Endothelial cell of umbilical vein (primary cell): ENCODE measurements at regions not wholly inside any gene's neighbourhood (a gene's known extent, or its start where the extent isn't known, plus 50 kb on each side); places are given as distances from the start of the nearest gene placed in this dataset.

ENCODE experiments used
- EZH2 ChIP-seq: IDR thresholded peaks from 2 replicates; pipeline ENCODE4 v1.6.1; 2012; ENCODE audit warnings: borderline replicate concordance, low read depth, mild to moderate bottlenecking, moderate library complexity, low read length, inconsistent platforms; ENCODE audit not compliant: severe bottlenecking
- FOS ChIP-seq: IDR thresholded peaks from 2 replicates; pipeline ENCODE4 v1.6.1; 2011; ENCODE audit warnings: mild to moderate bottlenecking, low read length, moderate library complexity, borderline replicate concordance; ENCODE audit not compliant: insufficient read depth
- JUN ChIP-seq: IDR thresholded peaks from 2 replicates; pipeline ENCODE4 v1.6.1; 2011; ENCODE audit warnings: borderline replicate concordance, low read depth; ENCODE audit not compliant: insufficient read length, insufficient read depth
- MYC ChIP-seq: IDR thresholded peaks from one replicate; pipeline ENCODE4 v1.6.1; 2011; ENCODE audit warnings: mild to moderate bottlenecking, low read depth, low read length
- POLR2A ChIP-seq: IDR thresholded peaks from 2 replicates; pipeline ENCODE4 v1.6.1; 2012; ENCODE audit warnings: low read depth, mild to moderate bottlenecking, control low read depth, low read length
- POLR2AphosphoS5 ChIP-seq: IDR thresholded peaks from 2 replicates; pipeline ENCODE4 v1.6.1; 2012; ENCODE audit warnings: low read depth, mild to moderate bottlenecking, control low read depth, low read length, moderate library complexity; ENCODE audit not compliant: insufficient read depth
- TF ChIP-seq, protein P1 (sequence below), 2 donors: IDR thresholded peaks; 1 replicate in 1 of 2; 2 replicates in 1 of 2; pipeline ENCODE4 v1.5.1; 2011; ENCODE audit warnings: low read length in 2 of 2, mild to moderate bottlenecking in 2 of 2, moderate library complexity in 2 of 2, control low read depth in 1 of 2, inconsistent platforms in 1 of 2, low read depth in 1 of 2; ENCODE audit not compliant: insufficient read depth in 1 of 2; ENCODE audit errors: extremely low read depth in 1 of 2
- TF ChIP-seq, protein P2 (sequence below): IDR thresholded peaks from 2 replicates; pipeline ENCODE4 v1.6.1; 2011; ENCODE audit not compliant: insufficient read depth, insufficient read length

DNA sequence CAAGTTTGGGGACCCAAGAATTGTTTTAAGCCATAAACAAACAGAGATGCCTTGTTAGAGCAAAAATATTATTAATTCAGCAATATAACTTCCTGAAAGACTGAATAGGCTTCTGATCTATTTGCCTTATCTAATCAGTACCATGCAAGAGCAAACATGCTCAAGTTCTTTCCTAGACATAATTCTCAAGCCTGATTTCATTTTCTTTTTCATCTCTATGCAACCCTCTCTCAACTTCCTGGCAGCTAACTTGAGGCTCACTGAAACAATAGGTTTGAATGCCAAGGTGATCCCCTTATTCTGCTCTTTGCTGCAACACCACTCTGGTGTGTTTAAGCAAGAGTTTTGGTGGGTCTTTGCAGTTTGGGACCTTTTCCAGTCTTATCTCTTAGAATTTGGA is 230.9 kb upstream of the CD96 start:
- TF ChIP-seq, protein P1, sequence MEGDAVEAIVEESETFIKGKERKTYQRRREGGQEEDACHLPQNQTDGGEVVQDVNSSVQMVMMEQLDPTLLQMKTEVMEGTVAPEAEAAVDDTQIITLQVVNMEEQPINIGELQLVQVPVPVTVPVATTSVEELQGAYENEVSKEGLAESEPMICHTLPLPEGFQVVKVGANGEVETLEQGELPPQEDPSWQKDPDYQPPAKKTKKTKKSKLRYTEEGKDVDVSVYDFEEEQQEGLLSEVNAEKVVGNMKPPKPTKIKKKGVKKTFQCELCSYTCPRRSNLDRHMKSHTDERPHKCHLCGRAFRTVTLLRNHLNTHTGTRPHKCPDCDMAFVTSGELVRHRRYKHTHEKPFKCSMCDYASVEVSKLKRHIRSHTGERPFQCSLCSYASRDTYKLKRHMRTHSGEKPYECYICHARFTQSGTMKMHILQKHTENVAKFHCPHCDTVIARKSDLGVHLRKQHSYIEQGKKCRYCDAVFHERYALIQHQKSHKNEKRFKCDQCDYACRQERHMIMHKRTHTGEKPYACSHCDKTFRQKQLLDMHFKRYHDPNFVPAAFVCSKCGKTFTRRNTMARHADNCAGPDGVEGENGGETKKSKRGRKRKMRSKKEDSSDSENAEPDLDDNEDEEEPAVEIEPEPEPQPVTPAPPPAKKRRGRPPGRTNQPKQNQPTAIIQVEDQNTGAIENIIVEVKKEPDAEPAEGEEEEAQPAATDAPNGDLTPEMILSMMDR (IDR thresholded peaks at IDR 0.05; ENCODE audit: extremely low read depth in 1 of 2, insufficient read depth in 1 of 2, low read depth in 1 of 2, low read length in 2 of 2), result no peak
- TF ChIP-seq POLR2A, result no peak
- no peak for TF ChIP-seq EZH2
- no peak for TF ChIP-seq FOS
- TF ChIP-seq POLR2AphosphoS5, result no peak
- no peak for TF ChIP-seq JUN
- TF ChIP-seq MYC, result no peak
- TF ChIP-seq, protein P2, sequence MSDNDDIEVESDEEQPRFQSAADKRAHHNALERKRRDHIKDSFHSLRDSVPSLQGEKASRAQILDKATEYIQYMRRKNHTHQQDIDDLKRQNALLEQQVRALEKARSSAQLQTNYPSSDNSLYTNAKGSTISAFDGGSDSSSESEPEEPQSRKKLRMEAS, result no peak
